ENCODE measurements at regions not wholly inside any gene's neighbourhood (a gene's known extent, or its start where the extent isn't known, plus 50 kb on each side); places are given as distances from the start of the nearest gene placed in this dataset.
A peak's percentile ranks its signal among the peaks of the same experiment; 100 is the strongest.
"Not testable (repeated sequence)": the region's sequence is repeated elsewhere in the genome, so short reads cannot be mapped to it uniquely, and the experiment has no call there.

DNA sequence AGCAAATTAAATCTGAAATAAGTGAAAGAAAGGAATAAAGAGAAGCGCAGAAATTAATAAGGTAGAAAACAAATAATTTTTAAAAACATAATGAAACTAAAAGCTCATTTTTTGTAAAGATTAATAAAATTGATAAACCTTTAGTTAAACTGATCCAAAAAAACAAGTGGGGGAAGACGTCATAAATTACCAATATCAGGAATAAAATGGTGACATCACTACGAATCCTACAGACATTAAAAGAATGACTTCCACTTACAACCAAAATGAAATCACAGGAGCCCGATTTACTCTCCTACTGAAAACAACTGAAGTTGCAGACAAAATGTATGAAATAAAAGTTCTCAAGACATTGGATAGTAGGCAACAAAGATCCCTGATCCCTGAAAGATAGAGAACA is 68.1 kb upstream of the IFFO2 start:
- no peaks in the 10 kb centered on the region for H3K9me3 ChIP-seq

GRCh38 chr1:19023787-19024186 is 67.3 kb upstream of the IFFO2 start:
- no peak overlapping the region for H3K4me3 ChIP-seq
- H3K36me3 ChIP-seq (replicated peaks) = no peaks in the 10 kb centered on the region
- no peak for DNase-seq (ENCODE audit: low spot score in 2 of 2)
- H3K9me3 ChIP-seq = no peaks in the 10 kb centered on the region
- peaks cover 6% of the 10 kb centered on the region for H3K27me3 ChIP-seq (ENCODE audit: low read depth)
- in situ Hi-C loops (cut with MboI; ENCODE audit: low sequenced_read_pairs) = no loop called here
- H3K4me1 ChIP-seq = no peaks in the 10 kb centered on the region

More for the DNA sequence above, 68.1 kb upstream of the IFFO2 start:
- peaks cover 14% of the 10 kb centered on the region for H3K27me3 ChIP-seq (ENCODE audit: low read depth)
- in situ Hi-C loops (cut with MboI; ENCODE audit: low sequenced_read_pairs) = no loop called here
- H3K4me1 ChIP-seq = no peaks in the 10 kb centered on the region
- H3K36me3 ChIP-seq (replicated peaks) = no peaks in the 10 kb centered on the region
- H3K4me3 ChIP-seq = no peak overlapping the region
- no peak for DNase-seq (ENCODE audit: low spot score in 2 of 2)

GRCh38 chr1:19021845-19022244 is 65.4 kb upstream of the IFFO2 start:
- H3K9me3 ChIP-seq = no peaks in the 10 kb centered on the region
- H3K4me1 ChIP-seq = no peaks in the 10 kb centered on the region
- H3K36me3 ChIP-seq (replicated peaks) = no peaks in the 10 kb centered on the region
- no peak overlapping the region for H3K4me3 ChIP-seq
- in situ Hi-C loops (cut with MboI; ENCODE audit: low sequenced_read_pairs) = no loop called here
- no peaks in the 10 kb centered on the region for H3K27me3 ChIP-seq (ENCODE audit: low read depth)
- DNase-seq (ENCODE audit: low spot score in 2 of 2) = no peak

DNA sequence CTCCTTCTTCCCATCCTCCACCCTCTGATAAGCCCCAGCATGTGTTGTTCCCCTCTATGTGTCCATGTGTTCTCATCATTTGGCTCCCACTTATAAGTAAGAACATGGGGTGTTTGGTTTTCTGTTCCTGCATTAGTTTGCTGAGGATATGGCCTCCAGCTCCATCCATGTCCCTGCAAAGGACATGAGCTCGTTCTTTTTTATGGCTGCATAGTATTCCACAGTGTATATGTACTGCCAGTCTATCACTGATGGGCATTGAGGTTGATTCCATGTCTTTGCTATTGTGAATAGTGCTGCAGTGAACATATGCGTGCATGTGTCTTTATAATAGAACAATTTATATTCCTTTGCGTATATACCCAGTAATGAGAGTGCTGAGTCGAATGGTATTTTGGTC is 62.8 kb upstream of the IFFO2 start:
- H3K4me3 ChIP-seq; H3K9me3 ChIP-seq; H3K27me3 ChIP-seq (ENCODE audit: low read depth); H3K4me1 ChIP-seq; H3K36me3 ChIP-seq (replicated peaks); DNase-seq (ENCODE audit: low spot score in 2 of 2); in situ Hi-C loops (cut with MboI; ENCODE audit: low sequenced_read_pairs): not testable (repeated sequence)

DNA sequence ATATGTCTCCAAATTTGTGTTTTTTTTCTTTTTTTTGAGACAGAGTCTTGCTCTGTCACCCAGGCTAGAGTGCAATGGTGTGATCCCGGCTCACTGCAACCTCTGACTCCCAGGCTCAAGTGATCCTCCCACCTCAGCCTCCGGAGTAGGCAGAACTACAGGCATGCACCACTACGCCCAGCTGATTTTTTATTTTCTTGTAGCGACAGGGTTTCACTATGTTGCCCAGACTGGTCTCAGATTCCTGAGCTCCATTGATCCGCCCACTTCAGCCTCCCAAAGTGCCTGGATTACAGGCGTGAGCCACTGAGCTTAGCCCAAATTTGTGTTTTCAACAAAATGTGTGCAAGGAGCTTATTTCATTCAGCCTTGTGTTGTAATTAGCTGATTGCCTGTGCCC is 59.0 kb upstream of the IFFO2 start:
- Histone ChIP-seq H3K27me3 (ENCODE audit: low read depth) (no peaks in the 10 kb centered on the region), H3K4me1 (no peaks in the 10 kb centered on the region)
- in situ Hi-C loops (cut with MboI; ENCODE audit: low sequenced_read_pairs) = no loop called here

DNA sequence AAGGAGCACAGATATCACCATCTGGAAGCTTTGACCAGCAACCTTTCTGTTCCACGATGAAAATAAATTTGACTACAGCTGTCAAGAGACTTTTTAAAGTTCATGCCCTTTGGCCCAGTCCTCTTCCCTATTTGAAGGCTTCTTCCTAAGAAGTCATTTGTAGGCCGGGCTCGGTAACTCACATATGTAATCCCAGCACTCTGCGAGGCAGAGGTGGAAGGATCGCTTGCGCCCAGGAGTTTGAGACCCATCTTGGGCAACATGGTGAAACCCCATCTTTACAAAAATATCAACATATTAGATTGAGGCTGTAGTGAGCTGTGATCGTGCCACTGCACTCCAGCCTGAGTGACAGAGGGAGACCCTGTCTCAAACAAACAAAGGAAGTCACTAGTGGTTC is 58.3 kb upstream of the IFFO2 start:
- no peaks in the 10 kb centered on the region for H3K9me3 ChIP-seq
- no peak for DNase-seq (ENCODE audit: low spot score in 2 of 2)
- in situ Hi-C loops (cut with MboI; ENCODE audit: low sequenced_read_pairs) = no loop called here
- H3K27me3 ChIP-seq (ENCODE audit: low read depth) = no peaks in the 10 kb centered on the region
- H3K4me3 ChIP-seq = no peak overlapping the region
- no peaks in the 10 kb centered on the region for H3K4me1 ChIP-seq
- H3K36me3 ChIP-seq (replicated peaks) = no peaks in the 10 kb centered on the region

More for the DNA sequence above, 59.0 kb upstream of the IFFO2 start:
- no peak for DNase-seq (ENCODE audit: low spot score in 2 of 2)
- no peaks in the 10 kb centered on the region for H3K36me3 ChIP-seq (replicated peaks)
- H3K4me3 ChIP-seq = no peak overlapping the region
- H3K9me3 ChIP-seq = no peaks in the 10 kb centered on the region

DNA sequence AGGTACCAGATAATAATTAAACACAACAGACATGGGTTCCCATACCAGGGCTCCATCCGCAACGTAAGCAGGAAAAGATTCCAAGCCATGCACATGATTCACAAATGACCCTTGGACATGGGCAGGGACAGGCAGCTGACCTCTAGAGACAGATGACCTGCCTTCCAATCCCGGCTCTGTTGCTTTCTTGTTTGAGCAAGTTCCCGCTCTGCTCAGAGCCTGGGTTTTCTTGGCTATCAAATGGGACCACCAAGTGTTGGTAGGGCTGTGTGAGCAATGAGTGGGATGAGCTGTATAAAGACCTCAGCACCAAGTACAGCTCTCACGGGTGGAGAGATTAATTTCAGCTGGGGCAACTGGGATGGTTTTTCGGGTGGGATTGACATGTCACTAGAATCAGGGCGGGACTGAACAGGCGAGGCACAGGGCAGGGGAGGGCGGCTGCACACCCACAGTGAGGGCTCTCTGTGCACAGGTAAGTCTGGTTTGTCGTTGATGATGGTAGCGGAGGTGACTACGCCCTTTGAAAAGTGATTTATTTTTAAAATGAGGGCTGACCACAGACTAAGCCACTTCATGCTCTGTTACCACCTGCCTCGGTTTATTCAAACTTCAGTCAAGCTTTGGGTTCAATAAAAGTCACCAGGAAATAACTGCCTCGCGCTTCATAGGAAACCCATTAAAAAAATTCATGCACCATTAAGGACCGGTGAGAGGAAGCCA is 57.5 kb upstream of the IFFO2 start:
- no peaks in the 10 kb centered on the region for H3K27me3 ChIP-seq (ENCODE audit: low read depth)
- no peak overlapping the region for H3K4me3 ChIP-seq
- in situ Hi-C loops (cut with MboI; ENCODE audit: low sequenced_read_pairs) = no loop called here
- H3K9me3 ChIP-seq = no peaks in the 10 kb centered on the region
- DNase-seq (ENCODE audit: low spot score in 2 of 2) = no peak
- no peaks in the 10 kb centered on the region for H3K36me3 ChIP-seq (replicated peaks)
- no peaks in the 10 kb centered on the region for H3K4me1 ChIP-seq

GRCh38 chr1:19011845-19012231 is 55.4 kb upstream of the IFFO2 start:
- DNase-seq (ENCODE audit: low spot score in 2 of 2) = no peak
- H3K27me3 ChIP-seq (ENCODE audit: low read depth) = no peaks in the 10 kb centered on the region
- H3K9me3 ChIP-seq = no peaks in the 10 kb centered on the region

GRCh38 chr1:19010995-19011844 is 54.7 kb upstream of the IFFO2 start:
- Histone ChIP-seq H3K36me3 (replicated peaks) (no peaks in the 10 kb centered on the region), H3K27me3 (ENCODE audit: low read depth) (no peaks in the 10 kb centered on the region), H3K9me3 (no peaks in the 10 kb centered on the region), H3K4me1 (no peaks in the 10 kb centered on the region), H3K4me3 (no peak overlapping the region)
- peak in 1 of 2 experiments; percentile 20 for DNase-seq (ENCODE audit: low spot score in 2 of 2)
- in situ Hi-C loops (cut with MboI; ENCODE audit: low sequenced_read_pairs) = no loop called here

More at GRCh38 chr1:19011845-19012231, 55.4 kb upstream of the IFFO2 start:
- Histone ChIP-seq H3K4me3 (no peak overlapping the region), H3K36me3 (replicated peaks) (no peaks in the 10 kb centered on the region), H3K4me1 (no peaks in the 10 kb centered on the region)
- in situ Hi-C loops (cut with MboI; ENCODE audit: low sequenced_read_pairs) = no loop called here

- Histone ChIP-seq H3K9me3 (no peaks in the 10 kb centered on the region; the same call in 1 of the 2 replicates), H3K4me1 (no peaks in the 10 kb centered on the region), H3K4me3 (no peak overlapping the region), H3K36me3 (replicated peaks) (no peaks in the 10 kb centered on the region), H3K27me3 (ENCODE audit: low read depth) (no peaks in the 10 kb centered on the region; the same call in 1 of the 2 replicates)
- DNase-seq (ENCODE audit: low spot score in 2 of 2) = no peak
- in situ Hi-C loops (cut with MboI; ENCODE audit: low sequenced_read_pairs) = no loop called here
Observed at GRCh38 chr1:19010503-19010902, 54.0 kb upstream of the IFFO2 start.

DNA sequence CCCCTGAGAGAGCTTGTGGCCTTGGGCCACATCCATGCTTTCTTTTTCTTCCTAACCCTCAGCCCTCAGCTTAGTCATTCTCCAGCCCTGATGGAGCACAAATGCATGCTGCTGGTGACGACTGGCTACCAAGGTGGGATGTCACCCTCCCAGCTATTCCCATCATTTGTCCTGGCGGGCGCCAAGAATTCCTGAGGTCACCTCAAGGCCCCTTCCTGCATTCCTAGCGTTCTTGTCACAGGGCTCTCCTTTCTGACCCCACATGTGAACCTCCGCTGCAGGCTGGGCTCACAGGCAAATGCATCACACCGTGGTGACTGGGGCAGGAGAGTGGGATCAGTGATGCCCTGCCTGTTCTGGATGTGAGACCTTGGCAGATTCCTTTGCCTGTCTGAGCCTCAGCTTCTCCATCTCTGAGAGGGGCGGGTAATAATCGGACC is 53.4 kb upstream of the IFFO2 start:
- DNase-seq (ENCODE audit: low spot score in 2 of 2) = no peak
- Histone ChIP-seq H3K4me3 (no peak overlapping the region), H3K9me3 (no peaks in the 10 kb centered on the region; the same call in 1 of the 2 replicates), H3K27me3 (ENCODE audit: low read depth) (no peaks in the 10 kb centered on the region; the same call in 1 of the 2 replicates), H3K4me1 (no peaks in the 10 kb centered on the region), H3K36me3 (replicated peaks) (no peaks in the 10 kb centered on the region)
- in situ Hi-C loops (cut with MboI; ENCODE audit: low sequenced_read_pairs) = no loop called here

GRCh38 chr1:19009126-19009881 is 52.8 kb upstream of the IFFO2 start:
- DNase-seq (ENCODE audit: low spot score in 2 of 2) = no peak
- in situ Hi-C loops (cut with MboI; ENCODE audit: low sequenced_read_pairs) = no loop called here
- Histone ChIP-seq H3K36me3 (replicated peaks) (no peaks in the 10 kb centered on the region), H3K4me1 (no peaks in the 10 kb centered on the region), H3K4me3 (no peak overlapping the region), H3K9me3 (no peaks in the 10 kb centered on the region; the same call in 1 of the 2 replicates), H3K27me3 (ENCODE audit: low read depth) (no peaks in the 10 kb centered on the region; the same call in 1 of the 2 replicates)

DNA sequence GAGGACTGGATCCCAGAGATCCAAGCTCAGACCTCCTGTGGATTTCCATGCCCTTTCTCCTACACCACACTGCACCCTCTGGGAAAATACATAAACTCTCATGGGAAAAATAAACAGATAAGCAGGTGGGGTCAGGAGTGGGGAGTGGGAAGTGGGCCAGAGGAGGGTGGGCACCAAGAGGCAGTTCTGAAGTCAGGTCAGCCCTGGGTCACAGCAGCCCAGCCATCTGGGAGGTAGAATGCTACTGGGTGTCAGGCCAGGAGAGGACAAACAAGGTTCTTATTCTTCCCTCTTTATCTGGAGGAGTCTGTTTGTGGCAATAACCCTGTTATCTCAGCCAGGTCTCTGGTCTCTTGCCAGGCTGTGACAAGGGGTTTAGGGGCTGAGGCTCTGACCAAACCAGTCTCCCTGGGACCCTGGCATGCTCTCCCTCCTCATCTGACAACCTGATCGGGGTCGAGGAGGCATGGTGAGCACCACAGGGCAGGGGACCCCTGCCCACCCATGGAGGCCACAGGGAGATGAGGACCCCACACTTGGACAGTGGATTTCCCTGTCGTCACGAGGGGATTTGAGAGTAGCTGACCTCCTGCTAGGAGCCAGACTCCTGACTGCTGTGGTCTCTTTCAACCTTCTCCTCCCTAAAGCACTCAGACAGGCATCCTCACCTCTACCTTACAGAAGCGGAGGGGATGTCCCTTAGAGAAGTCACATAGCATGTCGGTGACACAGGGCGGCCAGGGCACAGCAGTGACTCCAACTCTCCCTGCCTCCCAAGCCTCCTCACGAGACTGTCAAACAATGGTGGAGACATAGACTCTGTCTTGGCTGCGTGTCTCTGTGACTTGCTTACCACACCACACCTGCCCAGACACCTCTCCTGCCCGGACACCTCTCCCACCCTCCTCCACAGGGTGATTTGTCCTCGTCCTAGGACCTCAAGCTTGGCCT is 51.3 kb upstream of the IFFO2 start:
- in situ Hi-C loops (cut with MboI; ENCODE audit: low sequenced_read_pairs) = no loop called here
- Histone ChIP-seq H3K36me3 (replicated peaks) (no peaks in the 10 kb centered on the region), H3K4me1 (no peaks in the 10 kb centered on the region), H3K4me3 (no peak overlapping the region), H3K27me3 (ENCODE audit: low read depth) (no peaks in the 10 kb centered on the region; the same call in 1 of the 2 replicates), H3K9me3 (no peaks in the 10 kb centered on the region; the same call in 1 of the 2 replicates)
- DNase-seq (ENCODE audit: low spot score in 2 of 2) = peak in 1 of 2 experiments; percentile 96
